HL-60 (cell line): ENCODE measurements at regions not wholly inside any gene's neighbourhood (a gene's known extent, or its start where the extent isn't known, plus 50 kb on each side); places are given as distances from the start of the nearest gene placed in this dataset.

Source experiments
- TF ChIP-seq, protein P1 (sequence below): IDR thresholded peaks from one replicate; pipeline ENCODE4 v1.5.1; 2011; ENCODE audit warnings: low read length, control low read depth, inconsistent platforms; ENCODE audit not compliant: insufficient read depth
- TF ChIP-seq, protein P2 (sequence below): IDR thresholded peaks from 2 replicates; pipeline ENCODE4 v1.6.1; 2012; ENCODE audit warnings: low read depth; ENCODE audit not compliant: insufficient replicate concordance

DNA sequence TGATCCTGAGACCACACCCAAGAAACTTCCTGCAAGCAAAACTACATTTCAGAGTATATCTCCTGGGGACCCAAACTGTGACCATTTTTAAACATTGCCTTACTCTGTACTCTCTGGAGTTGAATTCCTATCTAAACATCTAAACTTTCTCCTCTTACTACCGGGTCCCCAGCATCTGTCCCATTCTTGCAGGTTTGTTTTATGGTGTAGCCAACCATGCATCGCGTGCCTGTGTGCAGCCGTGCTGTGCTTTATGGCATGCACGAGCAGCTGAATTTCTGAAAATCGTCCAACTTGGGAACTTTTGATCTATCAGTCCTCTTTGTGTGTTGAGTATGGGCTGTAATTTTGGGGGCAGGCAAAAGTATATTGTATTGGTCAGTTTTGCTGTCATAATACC, 423.8 kb upstream of the DPP6 start:
- TF ChIP-seq, protein P1, sequence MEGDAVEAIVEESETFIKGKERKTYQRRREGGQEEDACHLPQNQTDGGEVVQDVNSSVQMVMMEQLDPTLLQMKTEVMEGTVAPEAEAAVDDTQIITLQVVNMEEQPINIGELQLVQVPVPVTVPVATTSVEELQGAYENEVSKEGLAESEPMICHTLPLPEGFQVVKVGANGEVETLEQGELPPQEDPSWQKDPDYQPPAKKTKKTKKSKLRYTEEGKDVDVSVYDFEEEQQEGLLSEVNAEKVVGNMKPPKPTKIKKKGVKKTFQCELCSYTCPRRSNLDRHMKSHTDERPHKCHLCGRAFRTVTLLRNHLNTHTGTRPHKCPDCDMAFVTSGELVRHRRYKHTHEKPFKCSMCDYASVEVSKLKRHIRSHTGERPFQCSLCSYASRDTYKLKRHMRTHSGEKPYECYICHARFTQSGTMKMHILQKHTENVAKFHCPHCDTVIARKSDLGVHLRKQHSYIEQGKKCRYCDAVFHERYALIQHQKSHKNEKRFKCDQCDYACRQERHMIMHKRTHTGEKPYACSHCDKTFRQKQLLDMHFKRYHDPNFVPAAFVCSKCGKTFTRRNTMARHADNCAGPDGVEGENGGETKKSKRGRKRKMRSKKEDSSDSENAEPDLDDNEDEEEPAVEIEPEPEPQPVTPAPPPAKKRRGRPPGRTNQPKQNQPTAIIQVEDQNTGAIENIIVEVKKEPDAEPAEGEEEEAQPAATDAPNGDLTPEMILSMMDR = no peak
- TF ChIP-seq, protein P2, sequence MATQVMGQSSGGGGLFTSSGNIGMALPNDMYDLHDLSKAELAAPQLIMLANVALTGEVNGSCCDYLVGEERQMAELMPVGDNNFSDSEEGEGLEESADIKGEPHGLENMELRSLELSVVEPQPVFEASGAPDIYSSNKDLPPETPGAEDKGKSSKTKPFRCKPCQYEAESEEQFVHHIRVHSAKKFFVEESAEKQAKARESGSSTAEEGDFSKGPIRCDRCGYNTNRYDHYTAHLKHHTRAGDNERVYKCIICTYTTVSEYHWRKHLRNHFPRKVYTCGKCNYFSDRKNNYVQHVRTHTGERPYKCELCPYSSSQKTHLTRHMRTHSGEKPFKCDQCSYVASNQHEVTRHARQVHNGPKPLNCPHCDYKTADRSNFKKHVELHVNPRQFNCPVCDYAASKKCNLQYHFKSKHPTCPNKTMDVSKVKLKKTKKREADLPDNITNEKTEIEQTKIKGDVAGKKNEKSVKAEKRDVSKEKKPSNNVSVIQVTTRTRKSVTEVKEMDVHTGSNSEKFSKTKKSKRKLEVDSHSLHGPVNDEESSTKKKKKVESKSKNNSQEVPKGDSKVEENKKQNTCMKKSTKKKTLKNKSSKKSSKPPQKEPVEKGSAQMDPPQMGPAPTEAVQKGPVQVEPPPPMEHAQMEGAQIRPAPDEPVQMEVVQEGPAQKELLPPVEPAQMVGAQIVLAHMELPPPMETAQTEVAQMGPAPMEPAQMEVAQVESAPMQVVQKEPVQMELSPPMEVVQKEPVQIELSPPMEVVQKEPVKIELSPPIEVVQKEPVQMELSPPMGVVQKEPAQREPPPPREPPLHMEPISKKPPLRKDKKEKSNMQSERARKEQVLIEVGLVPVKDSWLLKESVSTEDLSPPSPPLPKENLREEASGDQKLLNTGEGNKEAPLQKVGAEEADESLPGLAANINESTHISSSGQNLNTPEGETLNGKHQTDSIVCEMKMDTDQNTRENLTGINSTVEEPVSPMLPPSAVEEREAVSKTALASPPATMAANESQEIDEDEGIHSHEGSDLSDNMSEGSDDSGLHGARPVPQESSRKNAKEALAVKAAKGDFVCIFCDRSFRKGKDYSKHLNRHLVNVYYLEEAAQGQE = no peak
